Hematopoietic multipotent progenitor cell (in vitro differentiated cells): ENCODE measurements at regions not wholly inside any gene's neighbourhood (a gene's known extent, or its start where the extent isn't known, plus 50 kb on each side); places are given as distances from the start of the nearest gene placed in this dataset.
"Not testable (repeated sequence)": the region's sequence is repeated elsewhere in the genome, so short reads cannot be mapped to it uniquely, and the experiment has no call there.

Experiments used
- DNase-seq, 3 donors: peaks; one replicate each; pipeline ENCODE4 v3.0.0-alpha.2; 2011 to 2015; ENCODE audit warnings: low read depth in 2 of 3, low spot score in 2 of 3

DNA sequence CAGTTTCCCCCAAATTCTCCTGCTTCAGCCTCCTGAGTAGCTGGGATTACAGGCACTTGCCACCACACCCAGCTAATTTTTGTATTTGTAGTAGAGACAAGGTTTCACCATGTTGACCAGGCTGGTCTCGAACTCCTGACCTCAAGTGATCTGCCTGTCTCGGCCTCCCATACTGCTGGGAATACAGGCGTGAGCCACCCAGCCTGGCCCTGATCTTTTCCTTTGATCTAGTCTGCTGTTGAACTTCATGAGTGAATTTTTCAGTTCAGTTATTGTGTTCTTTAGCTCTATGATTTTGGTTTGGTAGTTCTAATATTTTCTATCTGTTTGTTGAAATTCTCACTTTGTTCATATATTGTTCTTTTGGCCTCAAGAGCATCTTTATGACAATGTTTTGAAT, 83.4 kb upstream of the RAP2C start:
- not testable (repeated sequence) for DNase-seq

DNA sequence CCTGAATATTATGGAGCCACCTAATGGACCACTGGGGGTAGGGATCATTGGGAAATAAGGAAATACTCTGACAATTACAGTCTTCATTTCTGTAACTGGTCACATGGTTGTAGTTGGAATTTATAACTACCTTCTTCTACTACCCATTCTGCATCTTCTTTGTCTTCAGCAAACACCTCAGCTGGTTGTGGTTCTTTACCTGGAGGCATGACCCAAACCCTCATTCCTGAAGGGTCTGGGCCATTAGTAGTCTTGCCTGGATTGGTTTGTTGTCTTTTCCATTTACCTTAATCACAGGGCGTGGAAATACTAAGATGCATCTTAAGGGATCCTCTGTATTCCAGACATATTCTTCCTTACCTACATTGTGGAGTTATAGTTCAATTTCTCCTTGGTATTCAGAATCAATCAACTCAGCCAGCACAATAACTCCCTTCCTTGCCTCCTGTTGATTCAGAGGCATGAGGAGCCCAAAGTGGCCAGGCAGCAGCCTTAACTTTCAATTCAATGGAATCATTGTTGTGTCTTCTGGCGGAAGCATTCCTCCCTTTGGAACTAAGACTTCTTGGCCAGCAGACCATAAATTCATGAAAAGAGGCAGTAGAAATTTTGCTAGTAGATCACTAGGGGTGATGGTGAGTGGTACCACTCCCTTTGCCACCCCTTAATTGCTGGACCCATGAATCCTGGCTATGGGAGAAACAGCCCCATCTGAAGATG, 75.7 kb upstream of the RAP2C start:
- no peak for DNase-seq

DNA sequence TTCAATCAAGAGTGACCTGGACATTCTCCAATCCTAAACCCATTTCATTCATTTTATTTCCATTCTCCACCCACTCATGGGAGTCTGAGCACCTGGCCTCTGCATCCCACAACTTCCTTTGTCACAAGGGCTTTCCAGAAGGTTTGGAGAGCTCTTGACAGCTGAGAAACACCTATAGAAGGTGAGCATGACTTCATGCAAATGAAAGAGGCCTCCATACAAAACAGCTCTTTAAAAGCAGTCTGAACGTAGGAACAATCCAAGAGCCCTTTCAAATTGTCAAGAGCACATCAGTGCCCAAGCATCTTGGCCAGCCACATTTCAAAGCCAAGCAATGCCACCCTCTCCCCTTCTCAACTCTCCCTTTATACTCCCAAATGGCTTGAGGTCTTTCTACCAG, 74.9 kb upstream of the RAP2C start:
- DNase-seq, result no peak

DNA sequence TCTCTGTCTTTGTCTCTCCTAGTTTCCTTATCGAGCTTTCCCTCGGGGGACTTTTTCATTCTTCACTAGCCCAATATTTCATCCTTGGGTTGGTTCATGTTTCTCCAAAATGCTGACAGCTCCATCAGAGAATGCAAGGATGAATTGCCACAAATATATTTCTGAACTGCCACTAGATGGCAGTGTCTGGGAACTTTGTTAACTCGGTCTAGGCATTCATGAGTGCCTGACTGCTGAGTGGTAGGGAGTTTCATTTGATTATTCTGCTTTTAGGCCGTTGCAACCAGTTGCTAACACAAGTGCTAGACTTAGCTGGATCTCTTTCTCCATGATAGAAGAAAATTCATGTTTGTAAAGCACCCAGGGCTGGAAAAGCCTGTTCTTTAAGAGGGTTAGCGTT, 73.5 kb upstream of the RAP2C start:
- DNase-seq, result peak; percentile 18 to 67 (median 43)

DNA sequence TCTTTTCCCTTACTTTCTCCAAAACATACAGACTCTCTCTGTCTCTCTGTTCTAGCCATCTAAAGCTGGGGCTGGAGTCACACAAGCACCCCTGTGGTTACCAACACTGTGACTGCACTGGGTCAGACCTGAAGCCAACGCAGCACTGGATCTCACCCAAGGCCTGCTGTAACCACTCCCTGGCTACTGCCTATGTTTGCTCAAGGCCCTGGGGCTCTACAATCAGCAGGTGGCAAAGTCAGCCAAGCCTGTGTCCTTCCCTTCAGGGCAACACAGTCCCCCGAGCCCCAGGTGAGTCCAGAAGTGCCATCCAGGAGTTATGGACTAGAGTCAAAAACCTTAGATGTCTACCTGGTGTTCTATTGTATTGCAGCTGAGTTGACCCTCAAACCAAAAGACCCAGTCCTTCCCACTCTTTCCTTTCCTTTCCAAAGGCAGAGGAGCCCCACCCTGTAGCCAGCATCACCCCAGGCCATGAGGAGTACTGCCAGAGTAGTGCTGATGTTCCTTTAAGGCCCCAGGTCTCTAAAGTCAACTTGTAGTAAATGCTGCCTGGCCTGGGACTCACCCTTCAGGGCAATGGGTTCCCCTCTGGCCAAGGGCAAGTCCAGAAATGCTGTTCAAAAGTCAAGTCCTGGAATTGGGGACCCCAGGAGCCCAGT, 58.8 kb upstream of the RAP2C start:
- DNase-seq, result no peak

DNA sequence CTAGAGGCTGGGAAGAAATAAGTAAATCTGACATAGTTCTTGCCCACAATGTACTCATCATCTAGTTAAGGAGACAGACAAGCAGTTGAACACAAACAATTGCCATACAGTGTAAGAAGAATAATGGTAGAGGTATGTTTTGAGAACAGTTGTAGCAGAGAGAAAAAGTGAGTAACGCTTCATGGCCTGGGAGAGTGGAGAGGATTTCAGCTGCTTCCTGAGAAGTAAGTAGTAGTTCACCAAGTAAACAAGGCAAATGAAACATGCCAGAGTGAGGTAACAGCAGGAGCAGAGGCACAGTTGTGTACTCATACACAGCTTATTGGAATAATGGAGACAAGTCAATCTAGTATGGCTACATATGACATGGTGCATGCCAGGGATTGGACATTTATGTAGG, 53.6 kb upstream of the RAP2C start:
- no peak for DNase-seq

DNA sequence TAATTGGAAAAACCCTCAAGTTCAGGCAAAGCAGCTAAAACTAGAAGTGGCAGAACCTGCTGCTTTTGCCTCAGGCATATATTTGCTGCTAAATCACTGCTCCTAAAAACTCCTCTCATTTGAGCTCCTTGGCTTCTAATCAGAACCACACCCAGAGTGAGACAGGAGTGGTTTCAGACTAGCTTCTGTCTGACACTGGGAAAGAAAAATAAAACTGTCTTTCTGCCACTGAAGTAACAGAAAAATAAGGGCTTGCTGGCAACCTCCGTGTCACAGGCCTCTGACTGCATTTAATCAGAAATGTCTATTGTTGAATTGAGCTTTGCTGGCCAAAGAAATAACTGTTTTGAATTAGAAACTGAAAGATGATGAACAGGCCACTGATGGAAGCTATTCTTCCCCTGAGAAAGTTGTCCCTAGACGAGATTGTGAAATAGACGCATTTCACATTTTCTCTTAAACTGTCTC, 52.1 kb upstream of the RAP2C start:
- DNase-seq, result no peak

DNA sequence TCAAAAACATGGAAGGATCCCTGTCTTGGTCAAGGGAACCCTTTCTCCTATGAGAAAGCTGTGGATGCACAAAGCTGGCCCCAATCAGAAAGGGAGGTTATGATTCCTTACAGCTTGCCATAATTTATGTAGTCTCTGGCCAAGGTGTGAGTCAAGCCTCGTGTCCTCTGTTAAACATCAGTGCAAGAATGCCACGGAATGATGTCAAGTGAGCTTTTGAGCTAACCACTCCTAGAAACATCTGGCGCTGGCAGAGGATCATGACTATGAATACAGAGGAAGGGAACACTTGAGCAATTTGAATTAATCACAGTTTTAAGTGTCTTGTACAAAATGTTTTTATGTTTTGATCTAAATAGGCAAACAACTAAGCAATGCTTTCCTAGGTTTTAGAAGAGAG, 51.5 kb upstream of the RAP2C start:
- DNase-seq, result no peak

DNA sequence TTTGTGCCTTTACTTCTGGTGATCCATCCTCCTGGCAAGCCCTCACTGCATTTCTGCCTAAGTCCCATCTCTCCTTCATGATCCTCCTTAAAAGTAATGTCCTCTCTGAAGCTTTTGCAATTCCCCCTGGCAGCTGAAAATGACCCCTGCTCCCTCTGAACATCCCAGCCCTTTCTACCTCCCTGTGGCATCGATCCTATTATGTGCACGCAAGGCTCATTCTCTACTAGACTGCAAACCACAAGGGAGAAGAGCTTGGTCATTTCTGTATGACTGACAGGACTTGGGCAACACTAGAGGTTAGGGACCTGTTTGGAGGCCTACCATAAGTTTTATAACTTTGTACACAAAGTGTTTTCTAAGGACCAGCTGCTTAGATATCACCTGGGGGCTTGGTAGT, 50.8 kb upstream of the RAP2C start:
- DNase-seq, result no peak
